Upper lobe of left lung (tissue), 6 donors: ENCODE measurements at regions not wholly inside any gene's neighbourhood (a gene's known extent, or its start where the extent isn't known, plus 50 kb on each side); places are given as distances from the start of the nearest gene placed in this dataset.
A peak's percentile ranks its signal among the peaks of the same experiment; 100 is the strongest.

ENCODE experiments used
- ATAC-seq, 2 donors: fragments of 200-7000 bp; cut with Tn5 transposase; one replicate each; pipeline ENCODE4 v1.9.1; 2022; ENCODE audit warnings: mild to moderate bottlenecking in 2 of 2, moderate library complexity in 2 of 2; ENCODE audit not compliant: low FRiP score in 2 of 2
- DNase-seq, 2 donors: peaks; one replicate each; pipeline ENCODE4 v3.0.0-alpha.2; 2019 to 2020
- H3K27ac ChIP-seq, 4 donors: fragments of 200-600 bp; sonication (generic); one replicate each; pipeline ENCODE4 v1.5.1; 2016 to 2019
- H3K27me3 ChIP-seq, 4 donors: fragments of 200-600 bp; sonication (generic); one replicate each; pipeline ENCODE4 v1.5.1; 2017 to 2019
- H3K36me3 ChIP-seq, 4 donors: fragments of 200-600 bp; sonication (generic); one replicate each; pipeline ENCODE4 v1.5.1; 2016 to 2019
- H3K4me1 ChIP-seq, 4 donors: fragments of 200-600 bp; sonication (generic); one replicate each; pipeline ENCODE4 v1.5.1; 2018 to 2019
- H3K4me3 ChIP-seq, 4 donors: fragments of 200-600 bp; sonication (generic); one replicate each; pipeline ENCODE4 v1.5.1; 2017 to 2019; ENCODE audit warnings: mild to moderate bottlenecking in 2 of 4, moderate library complexity in 1 of 4
- H3K9me3 ChIP-seq, 4 donors: fragments of 200-600 bp; sonication (generic); one replicate each; pipeline ENCODE4 v1.5.1; 2018 to 2019
- EP300 ChIP-seq, 4 donors: sonication (generic); formaldehyde crosslinking; IDR thresholded peaks; one replicate each; pipeline ENCODE4 v1.5.1; 2017; ENCODE audit warnings: antibody characterized with exemption in 4 of 4, control low read depth in 2 of 4
- POLR2A ChIP-seq, 4 donors: fragments of 450-650 bp; IDR thresholded peaks; one replicate each; pipeline ENCODE4 v1.5.1; 2016 to 2017; ENCODE audit warnings: antibody characterized with exemption in 4 of 4, mild to moderate bottlenecking in 2 of 4
- POLR2AphosphoS5 ChIP-seq, 2 donors: sonication (generic); formaldehyde crosslinking; IDR thresholded peaks; one replicate each; pipeline ENCODE4 v1.5.1; 2017; ENCODE audit warnings: antibody characterized with exemption in 2 of 2
- WGBS, 2 donors: methylation state at CpG; one replicate each; pipeline ENCODE4 v1.1.5; 2017 to 2018; 5-methylcytosine and 5-hydroxymethylcytosine counted together
- TF ChIP-seq, protein P1 (sequence below), 6 experiments: fragments of 450-650 bp in 4 of 6; fragments of 200-600 bp in 2 of 6; sonication (generic) in 2 of 6; IDR thresholded peaks; one replicate each; pipeline ENCODE4 v1.5.1; 2016 to 2019; ENCODE audit warnings: antibody characterized with exemption in 6 of 6
- donor health status: DM: no; HTN: no; CAD: no; lungs with moderate emphysema.
- donor health status: DM: no; HTN: yes; CAD: no; lungs with severe emphysema.

- no peak overlapping the region for H3K4me3 ChIP-seq
- ATAC-seq (no peak), DNase-seq (no peak)
- H3K36me3 ChIP-seq = no peaks in the 10 kb centered on the region
- no peak for TF ChIP-seq POLR2AphosphoS5 (IDR thresholded peaks at IDR 0.05)
- TF ChIP-seq EP300 (IDR thresholded peaks at IDR 0.05) = no peak
- H3K9me3 ChIP-seq = no peaks in the 10 kb centered on the region
- H3K27ac ChIP-seq = no peak overlapping the region
- peaks cover 0 to 12% (median 9%) of the 10 kb centered on the region in 4 donors for H3K4me1 ChIP-seq
- WGBS, 2 donors = 93 to 94% methylated on average over 3 of the region's 3 CpGs
- H3K27me3 ChIP-seq = no peaks in the 10 kb centered on the region
Measured at GRCh38 chr6:139887275-139887674, 512.8 kb upstream of the CITED2 start.

- 85 to 86% methylated on average over 6 of the region's 6 CpGs for WGBS, 2 donors
Measured at GRCh38 chr6:139886396-139886795, 511.9 kb upstream of the CITED2 start.

DNA sequence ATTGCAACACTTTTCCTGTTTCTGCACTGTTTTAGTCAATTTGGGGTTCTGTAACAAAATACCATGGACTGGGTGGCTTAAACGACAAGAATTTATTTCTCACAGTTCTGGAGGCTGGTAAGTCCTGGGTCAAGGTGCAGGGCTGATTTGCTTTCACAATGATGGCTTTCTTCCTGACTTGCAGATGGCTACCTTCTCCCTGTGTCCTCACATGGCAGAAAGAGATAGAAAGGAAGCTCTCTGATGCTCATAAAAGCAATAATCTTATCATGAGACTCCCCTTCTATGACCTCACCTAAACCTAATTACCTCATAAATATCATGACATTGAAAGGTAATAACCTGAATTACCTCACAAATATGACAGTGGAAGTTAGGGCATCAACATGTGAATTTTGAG, 511.5 kb upstream of the CITED2 start:
- TF ChIP-seq POLR2A (IDR thresholded peaks at IDR 0.05) (no peak), POLR2AphosphoS5 (IDR thresholded peaks at IDR 0.05) (no peak), EP300 (IDR thresholded peaks at IDR 0.05) (no peak)
- TF ChIP-seq, protein P1, sequence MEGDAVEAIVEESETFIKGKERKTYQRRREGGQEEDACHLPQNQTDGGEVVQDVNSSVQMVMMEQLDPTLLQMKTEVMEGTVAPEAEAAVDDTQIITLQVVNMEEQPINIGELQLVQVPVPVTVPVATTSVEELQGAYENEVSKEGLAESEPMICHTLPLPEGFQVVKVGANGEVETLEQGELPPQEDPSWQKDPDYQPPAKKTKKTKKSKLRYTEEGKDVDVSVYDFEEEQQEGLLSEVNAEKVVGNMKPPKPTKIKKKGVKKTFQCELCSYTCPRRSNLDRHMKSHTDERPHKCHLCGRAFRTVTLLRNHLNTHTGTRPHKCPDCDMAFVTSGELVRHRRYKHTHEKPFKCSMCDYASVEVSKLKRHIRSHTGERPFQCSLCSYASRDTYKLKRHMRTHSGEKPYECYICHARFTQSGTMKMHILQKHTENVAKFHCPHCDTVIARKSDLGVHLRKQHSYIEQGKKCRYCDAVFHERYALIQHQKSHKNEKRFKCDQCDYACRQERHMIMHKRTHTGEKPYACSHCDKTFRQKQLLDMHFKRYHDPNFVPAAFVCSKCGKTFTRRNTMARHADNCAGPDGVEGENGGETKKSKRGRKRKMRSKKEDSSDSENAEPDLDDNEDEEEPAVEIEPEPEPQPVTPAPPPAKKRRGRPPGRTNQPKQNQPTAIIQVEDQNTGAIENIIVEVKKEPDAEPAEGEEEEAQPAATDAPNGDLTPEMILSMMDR (IDR thresholded peaks at IDR 0.05) = no peak
- ATAC-seq (no peak), DNase-seq (no peak)
- Histone ChIP-seq H3K4me1 (peaks cover 0 to 15% (median 11%) of the 10 kb centered on the region in 4 donors), H3K36me3 (no peaks in the 10 kb centered on the region), H3K9me3 (no peaks in the 10 kb centered on the region), H3K27ac (no peak overlapping the region), H3K27me3 (no peaks in the 10 kb centered on the region), H3K4me3 (no peak overlapping the region)
- WGBS, 2 donors = 23 to 33% methylated on average over 1 of the region's 1 CpG

More at GRCh38 chr6:139886396-139886795, 511.9 kb upstream of the CITED2 start:
- TF ChIP-seq, protein P1 (IDR thresholded peaks at IDR 0.05) = no peak
- TF ChIP-seq POLR2A (IDR thresholded peaks at IDR 0.05) (no peak), POLR2AphosphoS5 (IDR thresholded peaks at IDR 0.05) (no peak), EP300 (IDR thresholded peaks at IDR 0.05) (no peak)
- Histone ChIP-seq H3K4me1 (peaks cover 0 to 15% (median 11%) of the 10 kb centered on the region in 4 donors), H3K4me3 (no peak overlapping the region), H3K27ac (no peak overlapping the region), H3K36me3 (no peaks in the 10 kb centered on the region), H3K27me3 (no peaks in the 10 kb centered on the region), H3K9me3 (no peaks in the 10 kb centered on the region)
- ATAC-seq = no peak
- DNase-seq = no peak

DNA sequence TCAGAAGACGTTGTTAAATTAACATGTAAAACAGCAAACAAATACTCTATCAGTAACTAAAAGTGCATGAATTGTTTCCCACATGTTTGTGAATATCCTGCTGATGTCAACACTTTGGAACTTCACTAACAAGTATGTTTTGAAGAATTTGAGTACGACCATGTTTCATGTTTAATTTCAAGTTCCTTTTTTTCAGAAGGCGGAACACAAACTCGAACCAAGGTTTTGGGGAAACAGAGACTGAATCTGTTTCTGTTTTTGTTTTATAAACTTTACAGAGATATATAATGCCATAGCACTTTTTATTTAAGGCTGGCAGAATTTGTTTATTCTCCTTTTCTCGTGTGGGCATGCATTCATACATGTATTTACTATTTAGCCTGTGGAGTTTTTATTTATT, 509.3 kb upstream of the CITED2 start:
- TF ChIP-seq POLR2A (IDR thresholded peaks at IDR 0.05) (no peak), EP300 (IDR thresholded peaks at IDR 0.05) (no peak), POLR2AphosphoS5 (IDR thresholded peaks at IDR 0.05) (no peak)
- TF ChIP-seq, protein P1 (IDR thresholded peaks at IDR 0.05) = no peak
- ATAC-seq (no peak), DNase-seq (no peak)
- Histone ChIP-seq H3K4me3 (no peak overlapping the region), H3K27me3 (no peaks in the 10 kb centered on the region), H3K4me1 (peaks cover 0 to 15% (median 11%) of the 10 kb centered on the region in 4 donors), H3K9me3 (no peaks in the 10 kb centered on the region), H3K27ac (peak overlapping the region in 1 of 4 donors; percentile 40), H3K36me3 (no peaks in the 10 kb centered on the region)
- 58 to 67% methylated on average over 5 of the region's 5 CpGs for WGBS, 2 donors

DNA sequence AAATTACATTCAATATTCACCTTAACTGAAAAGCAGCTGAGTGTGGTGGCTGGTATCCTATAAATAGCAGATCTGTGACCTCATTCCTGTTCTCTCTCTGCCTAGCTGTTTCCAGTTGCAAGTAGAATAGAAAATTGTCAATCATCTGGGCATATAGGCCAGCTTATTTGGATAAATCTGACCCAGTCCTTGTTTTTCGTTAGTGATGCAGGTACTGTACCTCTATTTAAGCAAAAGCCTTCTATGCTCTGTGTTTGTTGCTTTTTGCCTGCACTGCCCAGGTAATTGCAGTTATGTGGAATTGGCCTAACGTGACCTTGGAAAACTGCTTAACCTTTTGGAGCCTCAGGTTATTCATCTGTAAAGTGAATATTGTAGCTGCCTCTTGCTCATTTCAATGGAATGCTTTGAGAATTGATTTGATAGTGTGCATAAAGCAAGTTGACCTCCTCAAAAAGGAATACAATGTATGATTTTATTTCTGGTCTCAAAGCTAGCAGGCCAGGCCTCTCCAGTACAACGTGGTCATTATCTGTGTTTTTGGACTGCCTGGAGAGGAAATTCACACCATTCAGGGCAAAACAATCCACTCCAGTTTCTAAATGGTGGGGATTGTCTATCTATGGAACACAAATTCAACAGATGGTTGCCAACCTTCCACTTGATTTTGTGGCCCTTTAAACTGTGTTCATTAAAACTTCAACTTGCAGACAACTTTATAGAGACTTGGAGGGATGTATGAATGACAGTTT, 508.7 kb upstream of the CITED2 start:
- no peaks in the 10 kb centered on the region for H3K36me3 ChIP-seq
- no peak overlapping the region for H3K27ac ChIP-seq
- H3K27me3 ChIP-seq = no peaks in the 10 kb centered on the region
- no peaks in the 10 kb centered on the region for H3K9me3 ChIP-seq
- DNase-seq = no peak
- H3K4me1 ChIP-seq = peaks cover 0 to 15% (median 11%) of the 10 kb centered on the region in 4 donors
- TF ChIP-seq POLR2A (IDR thresholded peaks at IDR 0.05) = no peak
- TF ChIP-seq, protein P1 (IDR thresholded peaks at IDR 0.05) = no peak
- no peak for TF ChIP-seq EP300 (IDR thresholded peaks at IDR 0.05)
- TF ChIP-seq POLR2AphosphoS5 (IDR thresholded peaks at IDR 0.05) = no peak
- no peak overlapping the region for H3K4me3 ChIP-seq
- ATAC-seq = no peak
- 66 to 67% methylated on average over 3 of the region's 3 CpGs for WGBS, 2 donors
